ENCODE measurements at regions not wholly inside any gene's neighbourhood (a gene's known extent, or its start where the extent isn't known, plus 50 kb on each side); places are given as distances from the start of the nearest gene placed in this dataset.

GRCh38 chr5:2529371-2530092 lies 221.9 kb downstream of the IRX2 start:
- no peaks in the 10 kb centered on the region for H3K36me3 Mint-ChIP-seq (ENCODE audit: unreplicated experiment)
- no peaks in the 10 kb centered on the region for H3K4me1 Mint-ChIP-seq (ENCODE audit: unreplicated experiment)
- no peaks in the 10 kb centered on the region for H3K27me3 Mint-ChIP-seq (ENCODE audit: unreplicated experiment)
- DNase-seq (ENCODE audit: extremely low spot score, unreplicated experiment) = no peak
- H3K4me3 Mint-ChIP-seq (ENCODE audit: unreplicated experiment) = no peak overlapping the region
- peaks cover 25% of the 10 kb centered on the region for H3K9me3 Mint-ChIP-seq (ENCODE audit: unreplicated experiment)
- TF ChIP-seq, protein P1, sequence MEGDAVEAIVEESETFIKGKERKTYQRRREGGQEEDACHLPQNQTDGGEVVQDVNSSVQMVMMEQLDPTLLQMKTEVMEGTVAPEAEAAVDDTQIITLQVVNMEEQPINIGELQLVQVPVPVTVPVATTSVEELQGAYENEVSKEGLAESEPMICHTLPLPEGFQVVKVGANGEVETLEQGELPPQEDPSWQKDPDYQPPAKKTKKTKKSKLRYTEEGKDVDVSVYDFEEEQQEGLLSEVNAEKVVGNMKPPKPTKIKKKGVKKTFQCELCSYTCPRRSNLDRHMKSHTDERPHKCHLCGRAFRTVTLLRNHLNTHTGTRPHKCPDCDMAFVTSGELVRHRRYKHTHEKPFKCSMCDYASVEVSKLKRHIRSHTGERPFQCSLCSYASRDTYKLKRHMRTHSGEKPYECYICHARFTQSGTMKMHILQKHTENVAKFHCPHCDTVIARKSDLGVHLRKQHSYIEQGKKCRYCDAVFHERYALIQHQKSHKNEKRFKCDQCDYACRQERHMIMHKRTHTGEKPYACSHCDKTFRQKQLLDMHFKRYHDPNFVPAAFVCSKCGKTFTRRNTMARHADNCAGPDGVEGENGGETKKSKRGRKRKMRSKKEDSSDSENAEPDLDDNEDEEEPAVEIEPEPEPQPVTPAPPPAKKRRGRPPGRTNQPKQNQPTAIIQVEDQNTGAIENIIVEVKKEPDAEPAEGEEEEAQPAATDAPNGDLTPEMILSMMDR (IDR thresholded peaks at IDR 0.05) = no peak
- H3K27ac Mint-ChIP-seq (ENCODE audit: unreplicated experiment) = no peak overlapping the region

GRCh38 chr5:2525351-2525750 lies 226.1 kb downstream of the IRX2 start:
- DNase-seq (ENCODE audit: extremely low spot score, unreplicated experiment) = no peak
- TF ChIP-seq, protein P1 (IDR thresholded peaks at IDR 0.05) = no peak
- H3K27me3 Mint-ChIP-seq (ENCODE audit: unreplicated experiment) = no peaks in the 10 kb centered on the region
- no peak overlapping the region for H3K27ac Mint-ChIP-seq (ENCODE audit: unreplicated experiment)
- no peaks in the 10 kb centered on the region for H3K4me1 Mint-ChIP-seq (ENCODE audit: unreplicated experiment)
- no peaks in the 10 kb centered on the region for H3K36me3 Mint-ChIP-seq (ENCODE audit: unreplicated experiment)
- H3K9me3 Mint-ChIP-seq (ENCODE audit: unreplicated experiment) = peaks cover 36% of the 10 kb centered on the region
- no peak overlapping the region for H3K4me3 Mint-ChIP-seq (ENCODE audit: unreplicated experiment)

DNA sequence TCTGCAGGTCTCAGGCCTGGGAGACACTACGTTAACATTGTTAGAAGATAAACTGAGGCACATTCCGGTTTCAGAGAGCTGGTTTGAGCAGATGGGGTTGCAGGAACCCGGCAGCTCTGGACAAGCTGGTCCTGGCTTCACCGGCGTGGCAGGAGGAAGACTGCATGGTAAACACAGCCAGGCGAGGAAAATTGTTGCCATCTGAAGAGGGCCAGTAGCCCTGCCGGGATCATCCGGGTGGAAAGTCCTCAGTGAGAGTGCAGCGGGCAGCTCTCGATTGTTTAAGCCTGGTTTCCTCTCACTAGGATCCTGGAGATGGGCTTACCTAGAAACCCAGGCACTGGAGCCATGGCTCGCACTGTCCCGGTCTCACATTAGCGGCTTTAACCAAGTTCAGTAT lies 226.9 kb downstream of the IRX2 start:
- Mint-ChIP-seq H3K27me3 (ENCODE audit: unreplicated experiment) (no peaks in the 10 kb centered on the region), H3K4me3 (ENCODE audit: unreplicated experiment) (no peak overlapping the region), H3K4me1 (ENCODE audit: unreplicated experiment) (no peaks in the 10 kb centered on the region), H3K27ac (ENCODE audit: unreplicated experiment) (no peak overlapping the region), H3K9me3 (ENCODE audit: unreplicated experiment) (peaks cover 36% of the 10 kb centered on the region), H3K36me3 (ENCODE audit: unreplicated experiment) (no peaks in the 10 kb centered on the region)
- TF ChIP-seq, protein P1 (IDR thresholded peaks at IDR 0.05) = no peak
- DNase-seq (ENCODE audit: extremely low spot score, unreplicated experiment) = no peak

DNA sequence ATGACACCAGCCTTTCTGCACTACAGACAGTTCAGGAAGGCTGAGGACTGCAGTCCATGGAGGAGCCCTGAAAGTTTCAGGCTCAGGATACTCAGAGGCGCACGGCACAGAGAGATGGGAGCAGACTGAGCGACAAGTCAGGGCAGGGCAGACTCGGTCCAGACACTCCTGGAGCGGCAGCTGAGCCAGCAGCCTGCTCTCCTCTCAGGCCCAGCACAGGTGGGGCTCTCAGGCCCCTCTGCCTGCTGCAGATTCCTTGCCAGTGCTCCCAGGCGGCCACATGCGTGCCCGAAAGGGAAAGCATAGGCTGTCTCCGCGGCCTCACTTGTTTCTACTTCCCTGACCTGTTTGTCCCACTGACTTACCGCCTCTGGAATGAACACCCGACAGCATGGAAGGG lies 228.3 kb downstream of the IRX2 start:
- no peaks in the 10 kb centered on the region for H3K27me3 Mint-ChIP-seq (ENCODE audit: unreplicated experiment)
- no peak overlapping the region for H3K27ac Mint-ChIP-seq (ENCODE audit: unreplicated experiment)
- no peak for DNase-seq (ENCODE audit: extremely low spot score, unreplicated experiment)
- peaks cover 44% of the 10 kb centered on the region for H3K9me3 Mint-ChIP-seq (ENCODE audit: unreplicated experiment)
- no peaks in the 10 kb centered on the region for H3K4me1 Mint-ChIP-seq (ENCODE audit: unreplicated experiment)
- TF ChIP-seq, protein P1 (IDR thresholded peaks at IDR 0.05) = no peak
- no peaks in the 10 kb centered on the region for H3K36me3 Mint-ChIP-seq (ENCODE audit: unreplicated experiment)
- H3K4me3 Mint-ChIP-seq (ENCODE audit: unreplicated experiment) = no peak overlapping the region

DNA sequence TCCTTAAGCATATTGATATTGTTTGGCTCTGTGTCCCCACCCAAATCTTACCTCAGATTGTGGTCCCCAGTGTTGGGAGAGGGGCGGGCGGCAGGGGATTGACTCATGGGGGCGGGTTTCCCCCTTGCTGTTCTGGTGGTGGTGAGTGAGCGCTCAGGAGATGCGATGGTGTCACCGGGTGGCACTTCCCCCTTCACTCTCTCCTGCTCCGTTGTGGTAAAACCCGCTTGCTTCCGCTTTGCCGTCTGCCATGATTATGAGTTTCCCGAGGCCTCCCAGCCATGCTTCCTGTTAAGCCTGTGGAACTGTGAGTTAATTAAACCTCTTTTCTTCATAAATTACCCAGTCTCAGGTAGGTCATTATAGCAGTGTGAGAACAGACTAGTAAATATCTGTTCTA lies 229.1 kb downstream of the IRX2 start:
- Mint-ChIP-seq H3K27ac (ENCODE audit: unreplicated experiment) (no peak overlapping the region), H3K9me3 (ENCODE audit: unreplicated experiment) (peaks cover 40% of the 10 kb centered on the region), H3K4me1 (ENCODE audit: unreplicated experiment) (no peaks in the 10 kb centered on the region)

More for the DNA sequence above, 229.1 kb downstream of the IRX2 start:
- H3K36me3 Mint-ChIP-seq (ENCODE audit: unreplicated experiment) = no peaks in the 10 kb centered on the region
- H3K27me3 Mint-ChIP-seq (ENCODE audit: unreplicated experiment) = no peaks in the 10 kb centered on the region
- no peak overlapping the region for H3K4me3 Mint-ChIP-seq (ENCODE audit: unreplicated experiment)
- no peak for DNase-seq (ENCODE audit: extremely low spot score, unreplicated experiment)
- TF ChIP-seq, protein P1 (IDR thresholded peaks at IDR 0.05) = no peak
